ENCODE measurements at regions not wholly inside any gene's neighbourhood (a gene's known extent, or its start where the extent isn't known, plus 50 kb on each side); places are given as distances from the start of the nearest gene placed in this dataset.

DNA sequence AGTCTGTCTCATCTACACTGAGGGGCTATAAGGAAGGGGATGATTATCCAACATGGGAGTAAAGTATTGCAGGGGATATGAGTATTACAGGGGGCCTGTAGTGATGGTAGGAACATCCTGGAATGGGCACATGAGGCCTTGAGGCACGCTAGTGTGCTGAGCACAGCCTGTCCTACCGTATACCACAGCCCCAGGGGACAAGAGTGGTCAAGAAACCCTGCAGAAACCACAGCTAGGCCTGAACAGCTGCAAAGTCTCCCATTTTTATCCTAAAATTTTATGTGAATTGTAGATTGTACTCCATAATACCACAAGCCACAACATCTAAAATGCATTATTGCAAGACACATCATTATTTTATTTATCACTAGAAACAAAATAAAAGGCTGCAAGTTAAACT lies 136.3 kb upstream of the ASTN2 start:
- H2AFZ ChIP-seq (ENCODE audit: low read depth, low read length) = no peak overlapping the region
- H4K20me1 ChIP-seq (replicated peaks; ENCODE audit: control insufficient read depth, extremely low read depth, insufficient read depth, low read length) = no peaks in the 10 kb centered on the region
- FAIRE-seq = no peak
- no peaks in the 10 kb centered on the region for H3K79me2 ChIP-seq (ENCODE audit: control insufficient read depth, insufficient read depth, low read length)
- H3K36me3 ChIP-seq (ENCODE audit: control insufficient read depth in 2 of 2, extremely low read depth in 1 of 2, insufficient read depth in 2 of 2, low read length in 2 of 2) = no peaks in the 10 kb centered on the region
- intact Hi-C loops (cut with micrococcal nuclease) (no loop called here), dilution Hi-C loops (cut with MboI; ENCODE audit: extremely low pct_ligation_motif_present, low sequenced_read_pairs) (no loop called here)
- no peak overlapping the region for H3K4me2 ChIP-seq (ENCODE audit: insufficient read depth, low read length)
- H3K4me1 ChIP-seq (ENCODE audit: control insufficient read depth, extremely low read depth, insufficient read depth, low read length) = no peaks in the 10 kb centered on the region
- ChIA-PET CTCF (no interaction called here), POLR2A (no interaction called here)
- H3K27me3 ChIP-seq (ENCODE audit: control insufficient read depth in 2 of 2, insufficient read depth in 2 of 2, low read length in 2 of 2) = no peaks in the 10 kb centered on the region
- H3K4me3 ChIP-seq (replicated peaks in 1 of 3; ENCODE audit: insufficient read depth in 1 of 3, low read depth in 1 of 3, low read length in 3 of 3) = no peak overlapping the region
- no peaks in the 10 kb centered on the region for H3K9me3 ChIP-seq (replicated peaks; ENCODE audit: control insufficient read depth, insufficient read depth, low read length)
- no peak for DNase-seq (ENCODE audit: low read depth, low spot score)
- no peak for TF ChIP-seq GATA2 (IDR thresholded peaks at IDR 0.05; ENCODE audit: insufficient read depth, insufficient read length, low read depth, low read length)
- no peak for TF ChIP-seq FOS (IDR thresholded peaks at IDR 0.05; ENCODE audit: borderline replicate concordance, insufficient read depth, low read length)
- TF ChIP-seq EZH2 (IDR thresholded peaks at IDR 0.05; ENCODE audit: borderline replicate concordance, low read depth, low read length, severe bottlenecking) = no peak
- TF ChIP-seq, protein P1, sequence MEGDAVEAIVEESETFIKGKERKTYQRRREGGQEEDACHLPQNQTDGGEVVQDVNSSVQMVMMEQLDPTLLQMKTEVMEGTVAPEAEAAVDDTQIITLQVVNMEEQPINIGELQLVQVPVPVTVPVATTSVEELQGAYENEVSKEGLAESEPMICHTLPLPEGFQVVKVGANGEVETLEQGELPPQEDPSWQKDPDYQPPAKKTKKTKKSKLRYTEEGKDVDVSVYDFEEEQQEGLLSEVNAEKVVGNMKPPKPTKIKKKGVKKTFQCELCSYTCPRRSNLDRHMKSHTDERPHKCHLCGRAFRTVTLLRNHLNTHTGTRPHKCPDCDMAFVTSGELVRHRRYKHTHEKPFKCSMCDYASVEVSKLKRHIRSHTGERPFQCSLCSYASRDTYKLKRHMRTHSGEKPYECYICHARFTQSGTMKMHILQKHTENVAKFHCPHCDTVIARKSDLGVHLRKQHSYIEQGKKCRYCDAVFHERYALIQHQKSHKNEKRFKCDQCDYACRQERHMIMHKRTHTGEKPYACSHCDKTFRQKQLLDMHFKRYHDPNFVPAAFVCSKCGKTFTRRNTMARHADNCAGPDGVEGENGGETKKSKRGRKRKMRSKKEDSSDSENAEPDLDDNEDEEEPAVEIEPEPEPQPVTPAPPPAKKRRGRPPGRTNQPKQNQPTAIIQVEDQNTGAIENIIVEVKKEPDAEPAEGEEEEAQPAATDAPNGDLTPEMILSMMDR (IDR thresholded peaks at IDR 0.05; ENCODE audit: extremely low read depth in 1 of 2, insufficient read depth in 1 of 2, low read depth in 1 of 2, low read length in 2 of 2) = no peak
- no peak for TF ChIP-seq POLR2A (IDR thresholded peaks at IDR 0.05; ENCODE audit: low read depth, low read length)
- TF ChIP-seq, protein P2, sequence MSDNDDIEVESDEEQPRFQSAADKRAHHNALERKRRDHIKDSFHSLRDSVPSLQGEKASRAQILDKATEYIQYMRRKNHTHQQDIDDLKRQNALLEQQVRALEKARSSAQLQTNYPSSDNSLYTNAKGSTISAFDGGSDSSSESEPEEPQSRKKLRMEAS (IDR thresholded peaks at IDR 0.05; ENCODE audit: insufficient read depth, insufficient read length) = no peak
- TF ChIP-seq JUN (IDR thresholded peaks at IDR 0.05; ENCODE audit: borderline replicate concordance, insufficient read depth, insufficient read length, low read depth) = no peak
- TF ChIP-seq MYC (IDR thresholded peaks at IDR 0.05; ENCODE audit: low read depth, low read length) = no peak
- no peak for TF ChIP-seq POLR2AphosphoS5 (IDR thresholded peaks at IDR 0.05; ENCODE audit: insufficient read depth, low read depth, low read length)
- no peaks in the 10 kb centered on the region for H3K9me1 ChIP-seq (replicated peaks; ENCODE audit: control insufficient read depth, extremely low read depth, insufficient read depth, low read length)
- H3K9ac ChIP-seq (replicated peaks; ENCODE audit: extremely low read depth, insufficient read depth, low read length) = no peak overlapping the region
- BruUV-seq (replicated peaks) = no TSS peak
- no peak overlapping the region for H3K27ac ChIP-seq (ENCODE audit: insufficient read depth, low read depth, low read length)
